ENCODE measurements at regions not wholly inside any gene's neighbourhood (a gene's known extent, or its start where the extent isn't known, plus 50 kb on each side); places are given as distances from the start of the nearest gene placed in this dataset.

- intact Hi-C loops (cut with DNase I) = loop anchor here (5.0 kb wide), 1 partner anchor 95 kb away; the partner anchor contains the start of gene PRDM1
- peak; percentile 41 to 94 (median 60) for DNase-seq
These were observed 93.7 kb upstream of the PRDM1 start for GRCh38 chr6:105992315-105992961.

GRCh38 chr6:105991561-105992314 lies 94.4 kb upstream of the PRDM1 start:
- no peak for DNase-seq
- intact Hi-C loops (cut with DNase I) = loop anchor here (5.0 kb wide), 1 partner anchor 96 kb away; the partner anchor contains the start of gene PRDM1

GRCh38 chr6:105990151-105990550 lies 96.0 kb upstream of the PRDM1 start:
- DNase-seq = no peak
- intact Hi-C loops (cut with DNase I) = loop anchor here (5.0 kb wide), 1 partner anchor 97 kb away; the partner anchor contains the start of gene PRDM1

- no peak for DNase-seq
- intact Hi-C loops (cut with DNase I) = no loop called here
These were observed 97.1 kb upstream of the PRDM1 start for GRCh38 chr6:105988812-105989577.

GRCh38 chr6:105988321-105988720 lies 97.8 kb upstream of the PRDM1 start:
- DNase-seq = no peak
- intact Hi-C loops (cut with DNase I) = no loop called here

GRCh38 chr6:105987516-105987915 lies 98.6 kb upstream of the PRDM1 start:
- no peak for DNase-seq
- intact Hi-C loops (cut with DNase I) = no loop called here

- no peak for DNase-seq
- intact Hi-C loops (cut with DNase I) = no loop called here
These were observed 99.1 kb upstream of the PRDM1 start for GRCh38 chr6:105986998-105987397.

- intact Hi-C loops (cut with DNase I) = no loop called here
These were observed 100.1 kb upstream of the PRDM1 start for GRCh38 chr6:105985816-105986632.

GRCh38 chr6:105985098-105985815 lies 100.9 kb upstream of the PRDM1 start:
- intact Hi-C loops (cut with DNase I) = no loop called here
- no peak for DNase-seq

More at GRCh38 chr6:105985816-105986632, 100.1 kb upstream of the PRDM1 start:
- DNase-seq = peak in 2 of 10 donors; percentile 11 to 82

GRCh38 chr6:105983763-105984162 lies 102.4 kb upstream of the PRDM1 start:
- no peak for DNase-seq
- intact Hi-C loops (cut with DNase I) = no loop called here

- intact Hi-C loops (cut with DNase I) = no loop called here
- DNase-seq = no peak
These were observed 103.2 kb upstream of the PRDM1 start for GRCh38 chr6:105982761-105983540.

- intact Hi-C loops (cut with DNase I) = no loop called here
- DNase-seq = no peak
These were observed 104.2 kb upstream of the PRDM1 start for GRCh38 chr6:105981888-105982358.

GRCh38 chr6:105981002-105981887 lies 104.9 kb upstream of the PRDM1 start:
- no peak for DNase-seq
- intact Hi-C loops (cut with DNase I) = no loop called here

- no peak for DNase-seq
- intact Hi-C loops (cut with DNase I) = no loop called here
These were observed 107.2 kb upstream of the PRDM1 start for GRCh38 chr6:105978974-105979373.

- DNase-seq = no peak
- intact Hi-C loops (cut with DNase I) = no loop called here
These were observed 108.1 kb upstream of the PRDM1 start for GRCh38 chr6:105977934-105978504.

- intact Hi-C loops (cut with DNase I) = no loop called here
- no peak for DNase-seq
These were observed 111.2 kb upstream of the PRDM1 start for GRCh38 chr6:105974986-105975385.

- intact Hi-C loops (cut with DNase I) = no loop called here
These were observed 113.7 kb upstream of the PRDM1 start for GRCh38 chr6:105972440-105972839.

More at GRCh38 chr6:105972440-105972839, 113.7 kb upstream of the PRDM1 start:
- DNase-seq = no peak
